ENCODE measurements at regions not wholly inside any gene's neighbourhood (a gene's known extent, or its start where the extent isn't known, plus 50 kb on each side); places are given as distances from the start of the nearest gene placed in this dataset.

- TF ChIP-seq POLR2A (IDR thresholded peaks at IDR 0.05; ENCODE audit: low read depth) (no peak), POLR2AphosphoS5 (IDR thresholded peaks at IDR 0.05) (no peak), CTCF (IDR thresholded peaks at IDR 0.05) (no peak), EP300 (IDR thresholded peaks at IDR 0.05) (no peak)
Observed at GRCh38 chr10:60569681-60570080, 180.0 kb upstream of the ANK3 start.

All from esophagus muscularis mucosa (tissue), 4 donors.